ENCODE measurements at regions not wholly inside any gene's neighbourhood (a gene's known extent, or its start where the extent isn't known, plus 50 kb on each side); places are given as distances from the start of the nearest gene placed in this dataset.

DNA sequence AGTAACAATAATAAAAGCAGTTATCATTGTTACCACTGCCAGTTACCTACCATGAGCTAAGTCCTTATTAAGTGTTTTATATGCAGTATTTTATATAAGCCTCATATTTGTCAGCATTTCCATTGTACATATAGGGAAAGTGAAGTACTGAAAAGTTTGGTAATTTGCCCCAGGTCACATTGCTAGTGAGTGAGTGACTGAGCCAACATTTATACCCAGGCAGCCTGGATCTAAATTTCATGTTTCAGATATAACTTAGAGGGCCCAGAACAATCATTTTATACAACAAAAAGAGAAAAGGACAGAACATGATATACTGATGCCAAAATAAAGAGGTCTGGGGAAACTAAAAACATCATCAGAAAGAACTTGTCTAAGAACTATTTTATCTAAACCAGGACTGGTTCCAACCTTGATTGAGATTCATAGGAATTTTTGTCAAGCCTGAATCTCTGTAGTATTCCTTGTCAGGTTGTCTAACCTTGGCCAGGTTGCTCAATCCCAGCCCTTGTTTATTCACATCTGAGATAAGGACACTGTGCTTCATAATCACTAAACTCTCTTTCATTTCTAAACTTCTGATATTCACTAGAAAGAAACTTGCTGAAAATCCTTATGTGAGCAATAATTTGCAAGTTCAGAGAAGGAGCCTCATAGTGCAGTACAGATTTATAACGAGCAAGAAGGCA is 308.2 kb downstream of the IPMK start:
- TF ChIP-seq, protein P1, sequence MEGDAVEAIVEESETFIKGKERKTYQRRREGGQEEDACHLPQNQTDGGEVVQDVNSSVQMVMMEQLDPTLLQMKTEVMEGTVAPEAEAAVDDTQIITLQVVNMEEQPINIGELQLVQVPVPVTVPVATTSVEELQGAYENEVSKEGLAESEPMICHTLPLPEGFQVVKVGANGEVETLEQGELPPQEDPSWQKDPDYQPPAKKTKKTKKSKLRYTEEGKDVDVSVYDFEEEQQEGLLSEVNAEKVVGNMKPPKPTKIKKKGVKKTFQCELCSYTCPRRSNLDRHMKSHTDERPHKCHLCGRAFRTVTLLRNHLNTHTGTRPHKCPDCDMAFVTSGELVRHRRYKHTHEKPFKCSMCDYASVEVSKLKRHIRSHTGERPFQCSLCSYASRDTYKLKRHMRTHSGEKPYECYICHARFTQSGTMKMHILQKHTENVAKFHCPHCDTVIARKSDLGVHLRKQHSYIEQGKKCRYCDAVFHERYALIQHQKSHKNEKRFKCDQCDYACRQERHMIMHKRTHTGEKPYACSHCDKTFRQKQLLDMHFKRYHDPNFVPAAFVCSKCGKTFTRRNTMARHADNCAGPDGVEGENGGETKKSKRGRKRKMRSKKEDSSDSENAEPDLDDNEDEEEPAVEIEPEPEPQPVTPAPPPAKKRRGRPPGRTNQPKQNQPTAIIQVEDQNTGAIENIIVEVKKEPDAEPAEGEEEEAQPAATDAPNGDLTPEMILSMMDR (conservative IDR thresholded peaks at IDR 0.05 in 1 of 2, IDR thresholded peaks at IDR 0.05 in 1 of 2; ENCODE audit: extremely low read depth in 1 of 2, insufficient read depth in 1 of 2, low read depth in 1 of 2, low read length in 2 of 2), result no peak
- no peak for TF ChIP-seq EZH2 (IDR thresholded peaks at IDR 0.05; ENCODE audit: borderline replicate concordance, low read length)
